ENCODE measurements at regions not wholly inside any gene's neighbourhood (a gene's known extent, or its start where the extent isn't known, plus 50 kb on each side); places are given as distances from the start of the nearest gene placed in this dataset.

- TF ChIP-seq ZSCAN23 (tag by site-specific recombination; IDR thresholded peaks at IDR 0.05) = no peak
- TF ChIP-seq ZNF404 (tag by site-specific recombination; IDR thresholded peaks at IDR 0.05) = no peak
- no peak for TF ChIP-seq ZBTB1 (tag by site-specific recombination; IDR thresholded peaks at IDR 0.05)
- no peak for TF ChIP-seq ZNF140 (tag by site-specific recombination; IDR thresholded peaks at IDR 0.05)
These were observed 237.3 kb upstream of the TNRC6C start (continued) for GRCh38 chr17:77720946-77721845.

- Histone ChIP-seq H3K4me3 (ENCODE audit: low read depth, low read length) (no peak overlapping the region), H3K27ac (ENCODE audit: extremely low read depth, low read depth, low read length) (no peak overlapping the region), H3K36me3 (ENCODE audit: control insufficient read depth in 2 of 2, insufficient read depth in 1 of 2, low read length in 2 of 2) (no peaks in the 10 kb centered on the region), H3K9me3 (ENCODE audit: control insufficient read depth, insufficient read depth, low read depth, low read length) (no peaks in the 10 kb centered on the region), H3K4me1 (ENCODE audit: control insufficient read depth, insufficient read depth, low read length) (no peaks in the 10 kb centered on the region)
- TF ChIP-seq ZBTB17 (tag by site-specific recombination; IDR thresholded peaks at IDR 0.05) (no peak), YY1 (tag by site-specific recombination; IDR thresholded peaks at IDR 0.05) (no peak), GLIS1 (tag by site-specific recombination; IDR thresholded peaks at IDR 0.05) (peak; percentile 70), HOXC10 (CRISPR knock-in tag; IDR thresholded peaks at IDR 0.05) (no peak), ZNF184 (tag by site-specific recombination; IDR thresholded peaks at IDR 0.05) (no peak), ZNF10 (tag by site-specific recombination; IDR thresholded peaks at IDR 0.05) (no peak), ZNF248 (tag by site-specific recombination; IDR thresholded peaks at IDR 0.05) (no peak), ZNF777 (tag by site-specific recombination; IDR thresholded peaks at IDR 0.05; ENCODE audit: borderline replicate concordance) (no peak)
- CTCF ChIA-PET = no interaction called here
- POLR2A ChIA-PET = no interaction called here
These were observed 236.7 kb upstream of the TNRC6C start for GRCh38 chr17:77721846-77722160.

- CTCF ChIA-PET = no interaction called here
- H3K36me3 ChIP-seq (ENCODE audit: control insufficient read depth in 2 of 2, insufficient read depth in 1 of 2, low read length in 2 of 2) = no peaks in the 10 kb centered on the region
- H3K4me1 ChIP-seq (ENCODE audit: control insufficient read depth, insufficient read depth, low read length) = no peaks in the 10 kb centered on the region
- no peaks in the 10 kb centered on the region for H3K9me3 ChIP-seq (ENCODE audit: control insufficient read depth, insufficient read depth, low read depth, low read length)
- H3K27ac ChIP-seq (ENCODE audit: extremely low read depth, low read depth, low read length) = no peak overlapping the region
- H3K4me3 ChIP-seq (ENCODE audit: low read depth, low read length) = no peak overlapping the region
- POLR2A ChIA-PET = no interaction called here
- TF ChIP-seq ZNF366 (tag by site-specific recombination; conservative IDR thresholded peaks at IDR 0.05) (no peak), ZNF174 (tag by site-specific recombination; IDR thresholded peaks at IDR 0.05) (no peak), TRIM28 (IDR thresholded peaks at IDR 0.05; ENCODE audit: borderline replicate concordance, low read length) (no peak), ZNF24 (tag by site-specific recombination; IDR thresholded peaks at IDR 0.05) (no peak), ZNF274 (IDR thresholded peaks at IDR 0.05; ENCODE audit: low read length) (no peak), ZNF274 (tag by site-specific recombination; IDR thresholded peaks at IDR 0.05; ENCODE audit: borderline replicate concordance) (no peak), ZNF571 (tag by site-specific recombination; IDR thresholded peaks at IDR 0.05) (no peak), PATZ1 (tag by site-specific recombination; IDR thresholded peaks at IDR 0.05) (no peak), PBX3 (CRISPR knock-in tag; IDR thresholded peaks at IDR 0.05) (no peak), ZNF488 (tag by site-specific recombination; IDR thresholded peaks at IDR 0.05) (no peak), ZXDB (tag by site-specific recombination; IDR thresholded peaks at IDR 0.05) (no peak), ZNF777 (tag by site-specific recombination; IDR thresholded peaks at IDR 0.05; ENCODE audit: borderline replicate concordance) (no peak), ZNF645 (tag by site-specific recombination; IDR thresholded peaks at IDR 0.05) (no peak), ZNF514 (tag by site-specific recombination; IDR thresholded peaks at IDR 0.05) (no peak), ZNF350 (tag by site-specific recombination; IDR thresholded peaks at IDR 0.05) (no peak), TCF7L2 (IDR thresholded peaks at IDR 0.05; ENCODE audit: borderline replicate concordance, low read depth, low read length) (no peak), OSR2 (tag by site-specific recombination; IDR thresholded peaks at IDR 0.05) (no peak)
These were observed 236.1 kb upstream of the TNRC6C start for GRCh38 chr17:77722366-77722765.
